NB4 (cell line): ENCODE measurements at regions not wholly inside any gene's neighbourhood (a gene's known extent, or its start where the extent isn't known, plus 50 kb on each side); places are given as distances from the start of the nearest gene placed in this dataset.

ENCODE experiments used
- TF ChIP-seq, protein P1 (sequence below): IDR thresholded peaks from one replicate; pipeline ENCODE4 v1.5.1; 2012; ENCODE audit warnings: low read depth, low read length
- TF ChIP-seq, protein P2 (sequence below): IDR thresholded peaks from 2 replicates; pipeline ENCODE4 v1.6.1; 2011; ENCODE audit warnings: low read depth, low read length

DNA sequence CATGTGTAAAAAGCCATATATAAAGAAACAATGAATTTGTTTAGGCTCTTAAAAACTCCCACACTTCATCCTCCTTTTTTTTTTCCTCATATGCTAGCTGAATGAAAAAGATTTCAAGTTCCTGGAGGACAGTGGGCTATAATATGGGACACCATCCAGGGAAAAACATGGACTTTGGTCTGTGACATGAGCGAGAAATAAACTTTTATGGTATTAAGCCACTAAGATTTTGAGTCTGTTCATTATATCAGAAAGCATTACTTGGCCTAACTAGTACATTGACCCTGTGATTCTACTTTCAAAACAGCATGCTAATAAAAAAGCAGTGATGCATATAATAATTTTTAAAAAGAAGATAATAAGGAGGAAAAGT, 392.3 kb upstream of the CAMK1G start:
- TF ChIP-seq, protein P1, sequence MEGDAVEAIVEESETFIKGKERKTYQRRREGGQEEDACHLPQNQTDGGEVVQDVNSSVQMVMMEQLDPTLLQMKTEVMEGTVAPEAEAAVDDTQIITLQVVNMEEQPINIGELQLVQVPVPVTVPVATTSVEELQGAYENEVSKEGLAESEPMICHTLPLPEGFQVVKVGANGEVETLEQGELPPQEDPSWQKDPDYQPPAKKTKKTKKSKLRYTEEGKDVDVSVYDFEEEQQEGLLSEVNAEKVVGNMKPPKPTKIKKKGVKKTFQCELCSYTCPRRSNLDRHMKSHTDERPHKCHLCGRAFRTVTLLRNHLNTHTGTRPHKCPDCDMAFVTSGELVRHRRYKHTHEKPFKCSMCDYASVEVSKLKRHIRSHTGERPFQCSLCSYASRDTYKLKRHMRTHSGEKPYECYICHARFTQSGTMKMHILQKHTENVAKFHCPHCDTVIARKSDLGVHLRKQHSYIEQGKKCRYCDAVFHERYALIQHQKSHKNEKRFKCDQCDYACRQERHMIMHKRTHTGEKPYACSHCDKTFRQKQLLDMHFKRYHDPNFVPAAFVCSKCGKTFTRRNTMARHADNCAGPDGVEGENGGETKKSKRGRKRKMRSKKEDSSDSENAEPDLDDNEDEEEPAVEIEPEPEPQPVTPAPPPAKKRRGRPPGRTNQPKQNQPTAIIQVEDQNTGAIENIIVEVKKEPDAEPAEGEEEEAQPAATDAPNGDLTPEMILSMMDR: no peak
- TF ChIP-seq, protein P2, sequence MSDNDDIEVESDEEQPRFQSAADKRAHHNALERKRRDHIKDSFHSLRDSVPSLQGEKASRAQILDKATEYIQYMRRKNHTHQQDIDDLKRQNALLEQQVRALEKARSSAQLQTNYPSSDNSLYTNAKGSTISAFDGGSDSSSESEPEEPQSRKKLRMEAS: no peak
